Stimulated activated CD4-positive, alpha-beta T cell treated with anti-CD3 and anti-CD28 coated beads, Interleukin-4, amount 100 ng/mL, for 48 hours (primary cell): ENCODE measurements at regions not wholly inside any gene's neighbourhood (a gene's known extent, or its start where the extent isn't known, plus 50 kb on each side); places are given as distances from the start of the nearest gene placed in this dataset.
"Not testable (repeated sequence)": the region's sequence is repeated elsewhere in the genome, so short reads cannot be mapped to it uniquely, and the experiment has no call there.

Source experiments
- DNase-seq, 2 donors: peaks; one replicate each; pipeline ENCODE4 v3.0.0-alpha.2; 2020; ENCODE audit warnings: low read depth in 2 of 2

DNA sequence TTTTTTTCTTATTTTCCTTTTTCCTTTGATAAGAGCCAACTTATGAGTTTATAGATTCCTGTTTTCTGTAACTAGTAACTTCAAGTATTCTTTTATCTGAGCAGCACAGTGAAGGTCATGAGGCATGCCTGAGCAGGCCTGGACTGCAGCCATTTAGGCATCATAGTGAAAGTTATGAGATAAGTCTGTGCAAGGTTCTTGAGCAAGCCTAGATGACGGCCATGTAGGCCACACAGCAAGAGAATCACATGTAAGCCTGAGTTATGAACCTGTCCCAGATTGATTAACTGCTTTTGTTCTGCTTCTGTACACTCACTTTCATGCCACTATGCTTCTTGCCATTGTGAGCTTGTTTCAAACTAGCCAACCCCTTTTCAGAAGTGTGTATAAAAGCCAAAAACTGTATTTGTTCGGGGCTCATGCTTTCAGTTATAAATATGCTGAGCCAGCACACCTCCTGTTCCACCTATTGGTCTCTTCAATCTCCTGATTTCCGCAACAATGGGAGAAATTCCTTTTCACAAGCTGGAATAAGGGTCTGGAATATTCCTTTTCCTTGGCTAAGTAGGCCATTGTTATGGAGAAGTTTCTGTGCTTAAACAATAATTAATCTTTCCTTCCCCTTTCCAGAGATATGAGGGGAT lies 745.7 kb downstream of the FAM181B start:
- DNase-seq: no peak

DNA sequence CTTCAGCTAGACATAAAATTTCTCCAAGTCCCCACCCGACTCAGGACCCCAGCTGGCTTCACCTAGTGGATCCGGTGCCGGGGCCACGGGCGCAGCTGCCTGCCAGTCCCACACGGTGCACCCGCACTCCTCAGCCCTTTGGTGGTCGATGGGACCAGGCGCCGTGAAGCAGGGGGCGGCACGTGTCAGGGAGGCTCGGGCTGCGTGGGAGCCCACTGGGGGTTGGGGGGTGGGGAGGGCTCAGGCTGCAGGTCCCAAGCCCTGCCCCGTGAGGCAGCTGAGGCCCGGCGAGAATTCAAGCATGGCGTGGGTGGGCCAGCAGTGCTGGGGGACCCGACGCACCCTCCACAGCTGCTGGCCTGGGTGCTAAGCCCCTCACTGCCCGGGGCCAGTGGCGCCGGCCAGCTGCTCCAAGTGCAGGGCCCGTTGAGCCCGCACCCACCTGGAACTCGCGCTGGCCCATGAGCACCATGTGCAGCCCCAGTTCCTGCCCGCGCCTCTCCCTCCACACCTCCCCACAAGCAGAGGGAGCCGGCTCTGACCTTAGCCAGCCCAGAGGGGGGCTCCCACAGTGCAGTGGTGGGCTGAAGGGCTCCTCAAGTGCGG lies 747.0 kb downstream of the FAM181B start:
- DNase-seq: no peak

DNA sequence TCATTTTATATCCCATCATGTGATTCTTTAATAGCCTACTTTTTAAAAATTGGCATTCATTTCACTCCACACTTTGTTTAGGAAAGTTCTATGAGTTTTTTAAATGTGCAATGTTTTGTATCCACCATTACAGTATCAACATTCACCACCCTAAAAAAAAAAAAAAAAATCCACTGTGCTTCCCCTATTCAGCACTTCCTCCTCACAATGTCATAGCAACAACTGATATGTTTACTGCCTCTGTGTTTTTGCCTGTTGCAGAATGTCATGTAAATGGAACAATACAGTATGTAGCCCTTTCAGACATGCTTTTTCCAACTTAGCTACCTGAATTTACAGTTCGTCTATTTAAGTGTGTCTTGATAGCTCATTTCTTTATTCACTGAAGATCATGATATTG lies 754.2 kb downstream of the FAM181B start:
- DNase-seq: no peak

DNA sequence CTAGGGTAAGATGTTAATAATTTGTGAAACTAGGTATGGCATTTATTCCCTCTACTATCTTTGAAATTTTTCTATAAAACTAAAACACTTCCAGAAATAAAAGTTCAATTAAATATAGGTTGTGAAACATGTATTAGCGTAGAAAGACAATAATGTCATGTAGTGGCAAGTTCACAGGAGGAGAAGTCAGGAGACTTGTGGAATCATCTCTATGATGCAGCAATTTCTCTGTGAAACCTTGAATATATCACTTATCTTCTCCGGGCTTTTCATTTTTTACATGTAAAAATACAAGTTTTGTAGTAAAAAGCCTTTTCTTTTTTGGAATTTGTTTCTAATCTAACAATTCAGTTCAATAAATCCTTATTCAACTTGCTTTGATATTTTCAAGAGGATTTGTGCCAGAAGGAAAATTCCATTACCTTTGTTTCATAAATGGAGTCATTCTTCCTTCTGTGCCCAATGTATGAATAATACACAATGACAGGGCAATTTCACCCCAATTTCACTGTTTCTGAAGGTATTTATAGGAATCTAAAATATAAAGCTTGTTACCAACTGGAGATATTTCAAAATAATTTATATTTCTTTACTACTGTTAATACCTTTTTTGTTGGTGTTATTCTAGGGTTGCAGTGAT lies 758.3 kb downstream of the FAM181B start:
- DNase-seq: no peak

DNA sequence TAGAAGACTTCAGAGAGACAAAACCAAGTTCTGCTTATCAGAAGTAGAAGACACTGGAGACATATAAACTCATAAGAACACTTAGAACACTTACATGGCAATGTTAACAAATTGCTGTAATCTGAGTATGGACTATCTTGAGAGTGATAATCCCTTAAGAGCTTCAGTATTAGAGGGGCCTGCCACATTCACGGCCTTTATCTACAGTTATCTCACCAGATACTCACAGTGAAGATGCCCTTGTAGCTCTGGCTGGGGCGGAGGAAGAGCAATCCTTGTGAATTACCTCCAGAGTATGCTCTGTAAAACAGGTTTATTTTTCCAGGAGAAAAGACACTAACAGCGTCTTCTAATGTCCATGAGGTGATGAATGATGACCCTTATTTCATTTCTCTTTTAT lies 762.8 kb downstream of the FAM181B start:
- no peak for DNase-seq

DNA sequence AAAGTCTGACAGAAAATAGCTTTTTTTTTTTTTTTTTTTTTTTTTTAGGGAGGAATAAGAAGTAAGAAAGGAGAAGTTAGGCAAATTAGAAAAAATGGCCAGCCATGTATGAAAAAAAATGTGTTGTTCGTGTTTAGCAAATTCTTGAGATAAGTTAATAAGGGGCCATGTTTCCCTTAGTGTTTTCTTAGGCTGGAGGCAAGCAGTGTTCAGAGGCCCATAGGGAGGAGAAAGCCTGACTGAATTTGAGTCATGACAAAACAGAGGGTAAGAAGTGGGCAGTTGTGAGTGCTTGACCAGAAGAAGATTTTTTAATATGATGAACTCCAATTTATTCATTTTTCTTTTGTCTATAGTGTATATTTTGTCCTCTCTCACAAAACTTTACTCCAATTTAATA lies 766.4 kb downstream of the FAM181B start:
- DNase-seq: no peak

DNA sequence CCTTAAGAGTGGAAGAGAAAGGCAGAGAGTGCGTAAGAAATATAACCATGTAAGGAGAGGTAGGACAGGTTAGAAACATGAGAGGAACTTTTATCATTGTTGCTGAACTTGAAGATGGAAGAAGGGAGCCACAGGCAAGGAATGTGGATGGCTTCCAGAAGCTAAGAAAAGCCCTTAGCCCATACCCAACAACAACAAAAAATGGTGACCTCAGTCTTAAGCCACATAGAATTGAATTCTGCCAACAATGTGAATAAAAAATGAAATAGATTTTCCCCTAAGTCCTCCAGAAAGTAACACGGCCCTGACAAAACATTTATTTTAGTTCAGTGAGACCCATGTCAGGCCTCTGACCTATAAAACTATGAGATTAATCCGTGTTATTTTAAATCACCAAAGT lies 767.3 kb downstream of the FAM181B start:
- no peak for DNase-seq

DNA sequence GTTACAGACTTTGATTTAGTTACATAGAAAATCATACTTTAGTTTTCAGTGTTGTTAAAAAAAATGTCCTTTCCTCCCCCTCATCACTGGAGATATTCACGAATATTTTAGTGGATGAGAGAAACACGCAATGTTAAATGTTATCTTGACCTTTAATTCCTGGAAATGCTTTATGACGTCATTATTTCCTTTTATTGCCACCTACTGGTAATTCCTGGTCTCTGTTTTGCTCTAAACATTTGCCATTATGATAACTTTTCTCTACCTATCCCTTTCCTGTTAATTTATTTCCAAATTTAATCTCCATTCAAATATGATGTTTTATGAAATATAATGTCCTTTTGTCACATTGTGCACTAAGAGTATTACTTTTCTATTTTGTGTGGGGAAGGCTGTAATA lies 770.6 kb downstream of the FAM181B start:
- DNase-seq: no peak

DNA sequence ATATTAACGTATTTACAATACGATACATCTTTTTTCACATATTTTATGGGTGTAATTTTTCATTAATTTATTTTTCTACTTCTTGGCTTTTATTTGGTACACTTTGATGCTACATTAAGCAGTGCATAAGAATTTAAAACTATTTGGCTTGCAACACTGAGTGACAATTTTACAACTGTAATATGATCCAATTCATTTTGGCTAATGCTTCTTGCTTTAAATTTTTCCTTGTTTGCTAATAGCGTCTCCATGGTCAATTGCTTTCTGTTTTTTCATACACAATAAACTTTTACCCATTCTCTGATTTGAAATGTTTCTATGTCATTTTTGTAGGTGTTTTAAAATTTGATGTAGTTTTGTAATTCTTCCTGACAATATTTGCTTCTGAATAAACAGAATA lies 773.2 kb downstream of the FAM181B start:
- no peak for DNase-seq

DNA sequence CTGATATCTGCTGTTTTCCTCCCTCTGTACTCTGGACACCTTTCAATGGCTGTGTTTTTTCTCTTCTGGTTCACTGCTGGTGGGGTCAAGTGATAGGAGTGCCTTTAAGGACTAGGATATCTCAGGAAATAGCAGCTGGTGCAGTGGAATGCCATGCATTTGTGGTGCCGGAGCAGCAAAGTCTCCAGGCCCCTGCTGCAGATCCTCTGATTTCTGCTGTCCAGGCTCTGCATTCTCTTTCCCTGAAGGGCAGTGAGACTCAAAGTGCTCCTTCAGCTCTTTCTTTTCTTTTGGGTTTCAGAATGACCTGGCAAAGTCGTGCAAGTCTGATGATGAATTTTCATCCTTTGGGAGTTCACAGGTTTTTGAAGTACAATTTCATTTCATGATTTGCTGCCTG lies 774.3 kb downstream of the FAM181B start:
- DNase-seq: no peak

DNA sequence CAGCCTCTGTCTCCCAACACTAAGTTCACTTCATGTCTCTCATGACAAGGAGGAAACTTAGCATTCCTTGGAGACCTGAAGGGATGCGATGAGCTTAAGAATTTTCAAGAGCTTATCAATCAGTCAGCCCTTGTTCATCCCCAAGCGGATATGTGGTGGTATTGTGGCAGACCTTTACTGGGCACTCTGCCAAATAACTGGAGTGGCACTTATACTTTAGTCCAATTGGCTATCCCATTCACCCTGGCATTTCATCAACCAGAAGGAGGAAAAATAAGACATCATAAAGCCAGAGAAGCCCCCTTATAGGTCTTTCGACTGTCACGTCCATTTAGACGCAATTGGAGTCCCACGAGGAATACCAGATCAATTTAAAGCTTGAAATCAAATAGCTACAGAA lies 779.4 kb downstream of the FAM181B start:
- not testable (repeated sequence) for DNase-seq

DNA sequence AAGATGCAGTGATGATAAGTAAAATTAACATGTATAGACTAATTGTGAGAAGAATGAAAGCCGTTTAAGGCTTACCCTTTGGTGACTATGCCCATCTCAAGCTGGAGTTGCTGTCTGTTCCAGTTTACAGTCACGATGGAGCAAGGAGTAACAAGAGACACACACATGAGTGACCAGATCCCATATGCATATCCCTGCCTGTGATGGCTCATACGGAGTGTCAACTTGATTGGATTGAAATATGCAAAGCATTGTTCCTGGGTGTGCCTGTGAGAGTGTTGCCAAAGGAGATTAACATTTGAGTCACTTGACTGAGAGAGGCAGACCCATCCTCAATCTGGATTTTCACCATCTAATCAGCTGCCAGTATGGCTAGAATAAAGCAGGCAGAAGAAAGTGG lies 786.8 kb downstream of the FAM181B start:
- no peak for DNase-seq

DNA sequence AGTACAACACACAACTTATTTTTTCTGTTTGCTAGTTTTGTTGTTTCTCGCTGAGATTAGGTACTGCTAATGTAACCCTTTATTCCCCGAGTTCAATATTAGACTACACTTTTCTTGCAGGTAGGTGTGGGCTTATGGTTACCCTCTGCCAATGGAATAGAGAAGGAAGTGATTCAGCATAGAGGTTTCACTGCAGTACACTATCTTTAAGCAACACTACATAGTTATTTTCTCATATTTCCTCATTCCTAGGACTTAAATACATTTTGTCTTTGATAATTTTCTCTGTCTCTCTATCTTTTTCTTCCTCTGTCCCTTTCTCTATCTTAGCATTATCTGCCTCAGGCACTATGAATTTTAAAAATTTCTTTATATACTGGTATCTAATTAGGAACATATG lies 791.0 kb downstream of the FAM181B start:
- no peak for DNase-seq

DNA sequence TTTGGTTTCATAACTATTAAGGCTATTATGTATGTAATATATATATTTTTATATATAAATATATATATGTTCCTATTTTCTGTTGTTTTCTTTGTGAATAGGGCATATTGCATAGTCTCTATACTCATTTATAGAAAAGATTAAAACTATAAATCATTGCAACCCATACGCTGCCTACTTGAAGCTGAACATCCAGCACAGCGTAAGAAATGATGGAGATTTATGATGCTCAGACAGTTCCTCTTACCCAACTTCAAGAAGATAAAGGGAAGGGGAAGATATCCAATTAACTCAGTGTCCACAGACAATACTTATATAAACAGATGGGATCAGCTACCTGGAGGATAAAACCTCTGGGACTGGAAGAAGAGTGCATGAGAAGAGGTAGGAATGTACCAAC lies 791.7 kb downstream of the FAM181B start:
- DNase-seq: no peak

DNA sequence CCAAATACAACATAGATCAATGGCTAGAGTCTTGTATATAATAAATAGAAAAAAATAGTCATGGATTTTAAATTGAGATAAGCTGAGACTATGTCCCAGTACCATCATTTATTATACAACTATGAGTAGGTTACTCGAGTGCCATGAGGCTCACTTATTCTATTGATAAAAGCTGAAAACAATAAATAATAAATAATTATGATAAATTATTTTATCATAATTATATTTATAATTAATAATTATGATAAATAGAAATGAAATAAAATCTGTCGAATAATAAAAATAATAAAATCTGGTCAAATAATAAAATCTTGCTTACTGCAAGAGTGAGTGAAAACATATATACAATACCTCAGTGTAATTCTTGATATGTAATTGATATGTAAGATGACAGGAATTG lies 801.4 kb downstream of the FAM181B start:
- DNase-seq: no peak

DNA sequence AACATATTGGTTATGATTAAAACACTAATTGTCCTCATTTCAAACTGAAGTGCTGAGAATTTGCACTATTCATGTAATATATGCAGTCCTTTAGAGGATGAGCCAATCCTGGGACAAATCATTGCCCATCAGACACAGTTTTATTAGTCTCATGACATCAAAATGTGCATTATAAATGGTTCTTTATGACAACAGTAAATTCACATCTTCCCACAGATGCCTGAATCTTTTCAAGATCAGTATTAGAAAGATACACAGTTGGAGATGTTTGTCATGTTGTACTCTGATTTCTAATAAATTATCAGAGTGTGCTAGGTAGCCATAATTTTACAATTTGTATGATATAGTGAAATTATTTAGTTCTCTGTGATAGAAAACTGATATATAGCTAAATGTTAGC lies 813.5 kb downstream of the FAM181B start:
- DNase-seq: no peak

DNA sequence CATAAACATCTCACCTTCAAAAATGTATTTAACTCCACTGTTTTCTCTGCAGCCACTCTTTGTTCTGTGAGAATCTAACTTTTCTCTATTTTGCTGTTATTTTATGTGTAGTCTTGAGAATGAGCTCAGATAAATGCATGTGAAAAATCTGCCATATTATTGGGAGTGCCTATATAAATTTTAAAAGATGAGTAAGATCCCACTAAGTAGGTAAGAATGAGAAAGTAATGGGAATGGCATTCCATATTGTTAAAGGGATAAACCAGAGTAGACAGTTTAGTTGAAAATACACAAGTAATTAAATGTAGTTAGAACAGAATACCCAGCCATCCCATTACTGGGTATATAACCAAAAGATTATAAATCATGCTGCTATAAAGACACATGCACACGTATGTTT lies 817.2 kb downstream of the FAM181B start:
- DNase-seq: no peak

DNA sequence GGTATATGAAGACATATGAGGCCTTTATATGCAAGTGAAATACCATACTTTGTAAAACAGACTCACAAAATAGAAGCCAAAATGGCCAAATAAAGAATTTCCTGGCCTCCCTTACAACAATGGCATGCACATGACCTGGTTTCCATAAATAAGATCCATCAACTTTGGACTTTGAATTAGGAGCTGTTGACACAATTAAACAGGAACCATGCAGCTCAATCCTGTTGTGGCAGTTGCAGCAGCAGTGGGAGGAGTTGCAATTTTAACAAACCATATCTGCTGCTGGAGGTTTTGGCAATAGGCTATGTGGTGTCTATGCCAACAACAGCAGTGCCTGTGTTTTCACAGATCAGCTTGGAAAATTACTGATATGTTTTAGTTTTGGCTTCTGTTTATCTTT lies 818.6 kb downstream of the FAM181B start:
- no peak for DNase-seq

DNA sequence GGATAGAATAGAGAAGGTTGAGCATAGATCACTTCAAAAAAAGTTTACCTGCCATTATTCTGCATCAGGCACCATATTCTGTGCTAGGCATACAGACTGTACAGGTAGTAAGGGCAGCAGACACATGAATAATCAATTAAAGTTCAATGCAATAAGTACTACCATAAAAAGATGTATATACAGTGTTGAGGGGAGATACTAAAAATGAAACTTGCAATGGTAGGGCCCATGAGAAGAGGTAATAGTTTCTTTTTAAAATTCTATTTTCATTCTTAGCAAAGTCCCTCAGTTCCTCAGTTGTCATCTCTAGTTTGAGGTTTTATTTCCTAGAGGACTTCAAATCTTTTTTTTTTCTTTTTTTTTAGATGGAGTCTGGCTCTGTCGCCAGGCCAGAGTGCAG lies 819.9 kb downstream of the FAM181B start:
- DNase-seq: no peak

DNA sequence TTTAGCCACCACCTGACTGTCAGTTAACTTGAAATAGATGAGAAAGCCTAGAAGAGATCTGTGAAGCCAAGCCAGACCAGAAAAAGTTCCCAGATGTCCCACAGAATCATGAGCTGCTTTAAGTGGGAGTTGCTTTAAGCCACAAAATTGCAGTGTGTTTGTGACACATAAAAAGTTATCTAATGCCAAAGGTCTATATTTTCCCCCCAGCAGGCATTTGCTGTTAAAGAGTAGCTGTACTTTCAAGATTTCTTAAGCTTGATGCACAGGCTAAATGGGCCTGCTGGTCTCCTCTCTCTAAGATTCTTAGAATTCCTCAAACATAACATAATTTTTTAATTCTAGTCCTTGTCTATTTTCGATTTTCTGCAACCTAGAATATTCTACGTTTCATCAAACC lies 825.7 kb downstream of the FAM181B start:
- no peak for DNase-seq

DNA sequence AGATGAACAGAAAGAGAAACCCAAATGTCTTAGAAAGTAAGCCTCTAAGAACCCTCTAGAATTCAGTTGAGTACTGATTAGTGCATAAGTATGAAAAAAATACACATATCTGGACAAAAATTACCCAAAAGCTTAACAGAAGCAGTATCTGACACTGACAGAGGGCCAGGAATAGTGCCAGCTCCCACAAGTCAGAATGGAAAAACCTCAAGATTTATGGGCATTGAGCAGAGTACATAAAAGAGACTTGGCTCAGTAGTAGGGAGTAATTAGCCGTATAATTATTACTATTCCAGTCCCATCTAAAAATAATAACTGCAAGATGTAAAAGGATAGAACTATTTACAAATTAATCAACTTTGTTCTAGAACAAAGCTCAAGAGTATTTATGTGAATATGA lies 834.5 kb downstream of the FAM181B start:
- no peak for DNase-seq

DNA sequence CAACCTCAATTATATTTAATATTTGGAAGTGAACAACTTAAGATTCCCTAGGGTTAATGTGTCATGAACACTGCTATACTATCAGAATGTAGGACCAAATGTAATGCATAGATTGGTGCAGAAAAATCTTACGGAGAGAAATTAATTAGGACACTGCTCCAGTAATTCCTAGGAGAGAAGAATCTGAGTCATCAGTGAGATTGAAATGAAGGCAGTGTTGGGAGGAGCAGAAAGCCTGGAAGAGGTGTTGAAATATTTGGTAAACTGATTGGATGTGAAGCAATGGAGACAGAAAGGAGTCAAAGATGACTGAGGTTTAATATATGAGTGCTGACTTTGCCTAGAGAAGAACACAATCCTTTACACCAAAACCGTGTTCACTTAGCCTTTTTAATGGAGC lies 836.0 kb downstream of the FAM181B start:
- no peak for DNase-seq

DNA sequence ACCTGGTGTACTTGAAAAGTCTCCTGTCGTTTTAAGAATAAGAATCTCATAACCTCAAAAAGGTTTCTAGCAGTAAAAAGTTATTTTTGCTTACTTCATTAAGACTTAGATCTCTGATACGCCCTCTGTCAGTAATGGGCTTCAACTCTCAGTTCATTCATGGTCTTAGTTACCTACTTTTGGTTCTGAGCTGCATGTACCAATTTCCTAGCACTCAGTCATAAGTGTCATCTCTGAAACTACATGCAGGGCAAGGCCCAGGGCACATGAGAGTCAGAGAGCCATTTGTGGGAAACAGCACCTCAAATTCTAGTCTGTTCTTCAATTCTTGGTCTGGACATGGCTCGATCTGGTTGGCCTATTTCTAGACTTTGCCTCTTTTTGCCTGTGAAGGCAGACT lies 838.4 kb downstream of the FAM181B start:
- no peak for DNase-seq
